MM.1S (cell line): ENCODE measurements at regions not wholly inside any gene's neighbourhood (a gene's known extent, or its start where the extent isn't known, plus 50 kb on each side); places are given as distances from the start of the nearest gene placed in this dataset.
"Not testable (repeated sequence)": the region's sequence is repeated elsewhere in the genome, so short reads cannot be mapped to it uniquely, and the experiment has no call there.

ENCODE experiments used
- EZH2 ChIP-seq: fragments of 300-600 bp; sonication (generic); optimal IDR thresholded peaks from 2 replicates; pipeline ENCODE3; 2017; ENCODE audit warnings: low read depth, mild to moderate bottlenecking, antibody characterized with exemption, low read length, mixed read lengths
- EZH2phosphoT487 ChIP-seq: fragments of 300-600 bp; sonication (generic); IDR thresholded peaks from 2 replicates; pipeline ENCODE4 v1.6.1; 2018; ENCODE audit warnings: antibody characterized with exemption, low read length
- TF ChIP-seq, protein P1 (sequence below): fragments of 300-600 bp; sonication (generic); IDR thresholded peaks from 2 replicates; pipeline ENCODE4 v1.5.1; 2016; ENCODE audit warnings: antibody characterized with exemption, low read length, mixed read lengths

DNA sequence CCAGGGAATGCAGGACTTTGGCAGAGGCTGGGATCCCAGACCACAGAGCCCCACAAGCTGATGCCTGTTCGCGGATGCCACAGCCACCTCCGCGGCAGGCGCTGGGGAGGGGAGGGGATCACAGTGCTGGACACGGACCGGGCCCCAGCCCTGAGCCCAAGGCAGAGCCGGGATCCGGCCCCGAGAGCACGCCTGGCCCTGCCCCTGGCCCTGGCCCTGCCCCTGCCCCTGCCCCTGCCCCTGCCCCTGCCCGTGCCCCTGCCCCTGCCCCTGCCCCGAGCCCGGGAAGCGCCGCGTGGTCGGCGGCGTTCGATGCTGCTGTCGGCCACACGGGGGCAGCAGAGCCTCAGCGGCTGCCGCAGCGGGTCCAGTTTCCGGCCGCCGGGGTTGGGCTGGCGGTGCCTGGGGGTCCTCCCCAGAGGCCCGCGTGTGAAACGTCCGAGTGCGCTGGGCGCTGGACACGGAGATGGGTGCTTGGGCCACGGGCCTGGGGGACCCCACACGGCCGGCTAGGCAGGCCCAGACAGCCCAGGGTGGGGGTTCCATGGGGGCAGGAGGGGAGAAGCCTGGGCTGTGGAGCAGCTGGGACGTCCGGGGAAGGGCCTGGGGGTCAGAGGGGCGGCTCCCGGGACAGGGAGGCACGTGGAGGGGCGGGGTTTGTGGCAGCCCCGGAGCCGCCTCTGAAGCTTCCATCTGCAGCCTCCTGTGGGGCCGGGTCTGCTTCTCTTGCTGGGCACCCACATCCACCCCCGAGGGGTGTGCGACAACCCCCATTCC is 153.8 kb downstream of the TMEM121 start:
- TF ChIP-seq, protein P1, sequence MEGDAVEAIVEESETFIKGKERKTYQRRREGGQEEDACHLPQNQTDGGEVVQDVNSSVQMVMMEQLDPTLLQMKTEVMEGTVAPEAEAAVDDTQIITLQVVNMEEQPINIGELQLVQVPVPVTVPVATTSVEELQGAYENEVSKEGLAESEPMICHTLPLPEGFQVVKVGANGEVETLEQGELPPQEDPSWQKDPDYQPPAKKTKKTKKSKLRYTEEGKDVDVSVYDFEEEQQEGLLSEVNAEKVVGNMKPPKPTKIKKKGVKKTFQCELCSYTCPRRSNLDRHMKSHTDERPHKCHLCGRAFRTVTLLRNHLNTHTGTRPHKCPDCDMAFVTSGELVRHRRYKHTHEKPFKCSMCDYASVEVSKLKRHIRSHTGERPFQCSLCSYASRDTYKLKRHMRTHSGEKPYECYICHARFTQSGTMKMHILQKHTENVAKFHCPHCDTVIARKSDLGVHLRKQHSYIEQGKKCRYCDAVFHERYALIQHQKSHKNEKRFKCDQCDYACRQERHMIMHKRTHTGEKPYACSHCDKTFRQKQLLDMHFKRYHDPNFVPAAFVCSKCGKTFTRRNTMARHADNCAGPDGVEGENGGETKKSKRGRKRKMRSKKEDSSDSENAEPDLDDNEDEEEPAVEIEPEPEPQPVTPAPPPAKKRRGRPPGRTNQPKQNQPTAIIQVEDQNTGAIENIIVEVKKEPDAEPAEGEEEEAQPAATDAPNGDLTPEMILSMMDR, result not testable (repeated sequence)
- not testable (repeated sequence) for TF ChIP-seq EZH2phosphoT487, EZH2
